Germinal center (tissue), 1 donor: ENCODE measurements at regions not wholly inside any gene's neighbourhood (a gene's known extent, or its start where the extent isn't known, plus 50 kb on each side); places are given as distances from the start of the nearest gene placed in this dataset.

Experiments
- DNase-seq: peaks from one replicate; pipeline ENCODE4 v3.0.0; 2012; ENCODE audit warnings: mixed read lengths, low spot score

GRCh38 chr2:207257251-207258250, 91.8 kb upstream of the KLF7 start:
- no peak for DNase-seq

- DNase-seq = no peak
Measured at GRCh38 chr2:207258263-207258991, 92.7 kb upstream of the KLF7 start.

- DNase-seq = no peak
Measured at GRCh38 chr2:207260021-207260420, 94.3 kb upstream of the KLF7 start.

GRCh38 chr2:207260947-207261346, 95.2 kb upstream of the KLF7 start:
- no peak for DNase-seq

GRCh38 chr2:207264310-207264709, 98.6 kb upstream of the KLF7 start:
- DNase-seq = no peak

GRCh38 chr2:207265332-207265731, 99.6 kb upstream of the KLF7 start:
- no peak for DNase-seq

GRCh38 chr2:207265869-207266268, 100.1 kb upstream of the KLF7 start:
- no peak for DNase-seq

- DNase-seq = no peak
Measured at GRCh38 chr2:207266648-207267047, 100.9 kb upstream of the KLF7 start.

GRCh38 chr2:207269038-207269437, 103.3 kb upstream of the KLF7 start:
- no peak for DNase-seq

- DNase-seq = no peak
Measured at GRCh38 chr2:207274530-207275189, 108.9 kb upstream of the KLF7 start.

GRCh38 chr2:207275779-207276178, 110.0 kb upstream of the KLF7 start:
- no peak for DNase-seq

- no peak for DNase-seq
Measured at GRCh38 chr2:207276248-207276647, 110.5 kb upstream of the KLF7 start.

GRCh38 chr2:207276858-207277257, 111.1 kb upstream of the KLF7 start:
- DNase-seq = no peak

GRCh38 chr2:207279520-207279919, 113.8 kb upstream of the KLF7 start:
- DNase-seq = no peak

- no peak for DNase-seq
Measured at GRCh38 chr2:207281436-207281835, 115.7 kb upstream of the KLF7 start.

- DNase-seq = no peak
Measured at GRCh38 chr2:207282916-207283315, 117.2 kb upstream of the KLF7 start.

- no peak for DNase-seq
Measured at GRCh38 chr2:207283356-207283755, 117.6 kb upstream of the KLF7 start.

- DNase-seq = no peak
Measured at GRCh38 chr2:207284556-207285472, 119.1 kb upstream of the KLF7 start.

- DNase-seq = no peak
Measured at GRCh38 chr2:207285473-207285815, 119.7 kb upstream of the KLF7 start.

GRCh38 chr2:207286106-207286505, 120.4 kb upstream of the KLF7 start:
- DNase-seq = no peak

- DNase-seq = no peak
Measured at GRCh38 chr2:207288628-207289027, 122.9 kb upstream of the KLF7 start.
